ENCODE measurements at regions not wholly inside any gene's neighbourhood (a gene's known extent, or its start where the extent isn't known, plus 50 kb on each side); places are given as distances from the start of the nearest gene placed in this dataset.
A peak's percentile ranks its signal among the peaks of the same experiment; 100 is the strongest.

DNA sequence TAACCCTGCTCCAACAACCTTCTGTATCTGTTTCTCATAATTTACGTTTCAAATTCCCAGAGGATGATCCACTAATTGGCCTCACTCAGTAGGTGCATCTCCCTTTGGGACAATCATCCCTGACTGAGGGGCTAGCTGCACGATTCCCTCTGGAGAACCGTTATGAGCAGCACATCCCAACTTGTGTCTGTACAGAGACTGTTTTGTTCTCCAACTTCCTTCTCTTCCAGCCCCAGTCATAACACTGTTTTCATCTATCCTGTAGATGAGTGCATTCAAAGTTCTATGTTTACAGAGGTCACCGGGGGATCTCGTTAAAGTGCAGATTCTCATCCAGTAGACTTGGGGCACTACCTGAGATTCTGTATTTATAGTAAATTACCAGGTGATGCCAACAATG, 187.2 kb downstream of the REEP3 start:
- in situ Hi-C loops (cut with MboI; ENCODE audit: low sequenced_read_pairs, unreplicated experiment), result no loop called here
- TF ChIP-seq, protein P1, sequence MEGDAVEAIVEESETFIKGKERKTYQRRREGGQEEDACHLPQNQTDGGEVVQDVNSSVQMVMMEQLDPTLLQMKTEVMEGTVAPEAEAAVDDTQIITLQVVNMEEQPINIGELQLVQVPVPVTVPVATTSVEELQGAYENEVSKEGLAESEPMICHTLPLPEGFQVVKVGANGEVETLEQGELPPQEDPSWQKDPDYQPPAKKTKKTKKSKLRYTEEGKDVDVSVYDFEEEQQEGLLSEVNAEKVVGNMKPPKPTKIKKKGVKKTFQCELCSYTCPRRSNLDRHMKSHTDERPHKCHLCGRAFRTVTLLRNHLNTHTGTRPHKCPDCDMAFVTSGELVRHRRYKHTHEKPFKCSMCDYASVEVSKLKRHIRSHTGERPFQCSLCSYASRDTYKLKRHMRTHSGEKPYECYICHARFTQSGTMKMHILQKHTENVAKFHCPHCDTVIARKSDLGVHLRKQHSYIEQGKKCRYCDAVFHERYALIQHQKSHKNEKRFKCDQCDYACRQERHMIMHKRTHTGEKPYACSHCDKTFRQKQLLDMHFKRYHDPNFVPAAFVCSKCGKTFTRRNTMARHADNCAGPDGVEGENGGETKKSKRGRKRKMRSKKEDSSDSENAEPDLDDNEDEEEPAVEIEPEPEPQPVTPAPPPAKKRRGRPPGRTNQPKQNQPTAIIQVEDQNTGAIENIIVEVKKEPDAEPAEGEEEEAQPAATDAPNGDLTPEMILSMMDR (IDR thresholded peaks at IDR 0.05; ENCODE audit: borderline replicate concordance, control extremely low read depth, extremely low read depth, insufficient read depth, missing control alignments), result no peak
- DNase-seq (ENCODE audit: low spot score), result no peak

DNA sequence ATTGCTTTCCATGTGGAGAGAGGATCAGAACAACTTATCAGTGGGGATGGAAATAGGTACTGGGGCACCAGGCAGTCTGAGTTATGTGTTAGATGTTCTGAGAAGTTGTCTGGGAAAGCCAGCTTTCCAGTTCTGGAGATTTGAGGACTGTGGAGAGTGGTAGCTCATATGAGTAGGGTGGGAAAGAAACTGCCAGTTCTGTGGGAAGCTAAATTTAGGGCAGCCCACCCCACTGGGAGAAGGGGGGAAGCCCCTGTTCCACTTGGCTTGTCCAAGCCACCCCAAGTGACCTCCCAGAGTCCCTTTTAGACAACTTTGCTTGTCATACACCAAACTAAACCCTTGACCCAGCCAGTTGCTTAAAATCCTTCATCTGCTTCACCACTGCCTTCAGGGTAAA, 189.5 kb downstream of the REEP3 start:
- peak; percentile 34 for DNase-seq (ENCODE audit: low spot score)
- TF ChIP-seq, protein P1 (IDR thresholded peaks at IDR 0.05; ENCODE audit: borderline replicate concordance, control extremely low read depth, extremely low read depth, insufficient read depth, missing control alignments), result no peak
- in situ Hi-C loops (cut with MboI; ENCODE audit: low sequenced_read_pairs, unreplicated experiment), result no loop called here

DNA sequence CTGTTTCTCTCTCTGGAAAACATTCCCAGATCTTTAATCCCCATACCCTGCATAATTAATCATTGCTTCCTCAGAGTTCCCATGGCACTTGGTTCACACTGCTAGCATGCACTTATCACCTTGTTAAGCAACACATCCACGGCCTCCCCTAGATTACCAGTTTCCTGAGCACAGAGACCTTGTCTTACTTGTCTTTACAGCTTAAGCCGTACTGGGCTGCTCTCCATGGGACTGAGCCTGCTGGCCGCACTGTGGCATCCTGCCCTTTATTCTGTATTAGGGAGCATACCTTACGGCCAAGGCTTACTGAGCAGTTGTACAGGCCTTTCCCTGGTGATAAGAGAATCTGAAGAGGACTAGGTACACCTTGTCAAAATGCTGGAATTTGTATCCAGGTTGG, 190.2 kb downstream of the REEP3 start:
- TF ChIP-seq, protein P1 (IDR thresholded peaks at IDR 0.05; ENCODE audit: borderline replicate concordance, control extremely low read depth, extremely low read depth, insufficient read depth, missing control alignments), result no peak
- in situ Hi-C loops (cut with MboI; ENCODE audit: low sequenced_read_pairs, unreplicated experiment), result no loop called here
- DNase-seq (ENCODE audit: low spot score), result no peak

DNA sequence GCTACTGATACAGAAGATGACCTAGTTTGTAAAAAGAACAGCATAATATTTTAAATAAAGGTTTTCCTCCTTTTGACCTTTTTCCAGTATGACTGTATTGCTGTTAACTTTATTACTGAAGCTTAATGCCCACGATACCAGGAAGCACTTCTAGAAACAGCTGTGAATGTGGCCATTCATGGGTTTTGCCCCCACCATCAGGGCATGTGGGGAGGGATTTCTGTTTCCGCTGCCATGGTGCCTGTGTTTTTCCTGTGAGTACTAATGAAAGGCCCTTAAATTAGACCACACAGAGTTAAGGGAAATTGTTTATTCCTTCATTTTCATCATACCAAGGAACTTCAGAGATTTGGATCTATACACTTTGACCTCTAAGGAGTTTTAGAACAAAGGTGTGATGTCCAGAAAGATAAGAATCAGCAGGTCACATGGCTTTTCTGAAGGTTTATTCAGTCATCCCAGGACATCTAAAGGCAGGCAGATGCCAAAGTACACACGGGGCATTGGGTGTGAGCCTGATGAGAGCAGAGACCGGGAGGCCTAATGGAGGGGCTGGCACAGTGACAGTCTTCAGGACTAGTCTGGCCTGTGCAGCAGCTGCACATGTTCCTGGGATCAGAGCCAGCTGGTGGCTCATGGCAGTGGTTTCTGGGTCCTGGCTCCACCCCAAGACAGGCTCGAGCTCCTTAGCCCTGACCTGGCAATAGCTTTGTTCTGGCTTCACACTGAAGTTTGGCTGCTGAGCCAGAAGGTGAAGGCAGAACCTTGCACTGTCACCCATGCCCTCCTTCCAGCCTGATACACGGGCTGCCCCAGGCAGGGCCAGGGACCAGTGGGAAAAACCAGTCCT, 190.9 kb downstream of the REEP3 start:
- no peak for DNase-seq (ENCODE audit: low spot score)
- TF ChIP-seq, protein P1 (IDR thresholded peaks at IDR 0.05; ENCODE audit: borderline replicate concordance, control extremely low read depth, extremely low read depth, insufficient read depth, missing control alignments), result no peak
- in situ Hi-C loops (cut with MboI; ENCODE audit: low sequenced_read_pairs, unreplicated experiment), result no loop called here

DNA sequence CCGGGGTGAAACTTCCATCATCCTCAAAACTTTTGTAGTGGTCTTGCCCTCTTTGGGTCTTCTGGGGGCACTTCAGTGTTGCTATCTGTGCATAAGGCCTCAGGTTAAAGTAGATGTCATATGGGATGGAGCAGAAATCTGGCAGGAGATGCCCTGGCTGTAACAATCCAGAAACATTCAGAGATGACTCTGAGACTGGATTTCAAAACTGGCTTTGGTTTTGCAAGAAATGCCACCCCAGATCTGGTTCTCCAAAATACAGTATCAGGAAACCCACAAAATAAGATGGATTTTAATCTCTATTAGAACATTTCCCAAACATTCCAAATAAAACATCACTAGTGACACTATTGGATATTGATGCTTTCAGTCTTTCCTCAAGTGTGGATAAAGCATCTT, 191.5 kb downstream of the REEP3 start:
- no peak for DNase-seq (ENCODE audit: low spot score)
- in situ Hi-C loops (cut with MboI; ENCODE audit: low sequenced_read_pairs, unreplicated experiment), result no loop called here

DNA sequence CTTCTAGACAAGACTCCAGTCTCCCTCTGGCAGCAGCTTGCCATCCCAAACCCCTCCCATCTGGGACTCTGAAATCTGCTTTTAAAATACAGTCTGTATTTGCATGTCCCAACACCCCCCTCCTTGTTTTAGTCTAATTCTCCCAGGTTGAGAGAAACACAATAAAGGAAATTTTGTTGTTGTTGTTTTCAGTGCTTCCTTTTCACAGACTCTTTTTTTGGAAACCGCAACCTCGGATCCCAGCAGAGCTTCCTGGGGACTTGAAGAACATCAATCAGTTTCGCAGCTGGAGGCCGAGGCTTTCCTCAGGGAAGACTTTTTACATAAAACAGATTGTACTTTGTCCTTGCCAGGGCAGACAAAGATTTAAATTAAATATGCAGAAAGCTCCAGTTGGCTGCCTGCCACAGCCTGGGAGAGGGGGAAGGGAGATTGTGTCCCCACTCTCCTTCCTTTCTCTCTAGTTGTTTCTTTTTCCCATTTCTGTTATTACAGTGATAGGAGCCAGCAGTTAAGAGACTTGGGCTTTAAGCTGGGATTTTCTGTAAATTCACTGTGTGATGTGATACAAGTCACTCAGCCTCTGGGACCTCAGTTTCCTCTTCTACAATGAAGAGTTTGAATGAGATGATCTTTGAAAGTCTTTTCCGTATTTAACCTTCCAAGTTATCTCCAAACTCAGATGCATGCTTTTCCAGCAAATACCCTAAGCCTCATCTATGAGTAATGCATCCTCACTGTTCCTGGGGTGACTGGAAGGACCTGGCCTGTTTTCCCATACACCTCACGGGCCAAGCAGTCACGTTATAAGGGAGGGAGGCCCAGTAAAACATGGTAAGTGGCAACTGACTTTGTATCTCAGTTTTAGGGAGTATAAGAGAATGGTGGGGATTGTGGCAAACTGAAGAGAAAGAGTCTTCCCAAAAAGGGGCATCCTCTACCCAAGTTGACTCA, 192.3 kb downstream of the REEP3 start:
- no peak for DNase-seq (ENCODE audit: low spot score)
- TF ChIP-seq, protein P1 (IDR thresholded peaks at IDR 0.05; ENCODE audit: borderline replicate concordance, control extremely low read depth, extremely low read depth, insufficient read depth, missing control alignments), result no peak
- in situ Hi-C loops (cut with MboI; ENCODE audit: low sequenced_read_pairs, unreplicated experiment), result no loop called here

More for the DNA sequence above, 191.5 kb downstream of the REEP3 start:
- TF ChIP-seq, protein P1 (IDR thresholded peaks at IDR 0.05; ENCODE audit: borderline replicate concordance, control extremely low read depth, extremely low read depth, insufficient read depth, missing control alignments), result no peak

Measured in GM13976 (cell line).